Anterior cingulate cortex (tissue), 58 donors: ENCODE measurements at regions not wholly inside any gene's neighbourhood (a gene's known extent, or its start where the extent isn't known, plus 50 kb on each side); places are given as distances from the start of the nearest gene placed in this dataset.
"Not testable (repeated sequence)": the region's sequence is repeated elsewhere in the genome, so short reads cannot be mapped to it uniquely, and the experiment has no call there.

ENCODE experiments used
- DNase-seq, 58 donors: peaks; one replicate each; lab custom pipeline; 2025; lab: John Stamatoyannopoulos, UW

DNA sequence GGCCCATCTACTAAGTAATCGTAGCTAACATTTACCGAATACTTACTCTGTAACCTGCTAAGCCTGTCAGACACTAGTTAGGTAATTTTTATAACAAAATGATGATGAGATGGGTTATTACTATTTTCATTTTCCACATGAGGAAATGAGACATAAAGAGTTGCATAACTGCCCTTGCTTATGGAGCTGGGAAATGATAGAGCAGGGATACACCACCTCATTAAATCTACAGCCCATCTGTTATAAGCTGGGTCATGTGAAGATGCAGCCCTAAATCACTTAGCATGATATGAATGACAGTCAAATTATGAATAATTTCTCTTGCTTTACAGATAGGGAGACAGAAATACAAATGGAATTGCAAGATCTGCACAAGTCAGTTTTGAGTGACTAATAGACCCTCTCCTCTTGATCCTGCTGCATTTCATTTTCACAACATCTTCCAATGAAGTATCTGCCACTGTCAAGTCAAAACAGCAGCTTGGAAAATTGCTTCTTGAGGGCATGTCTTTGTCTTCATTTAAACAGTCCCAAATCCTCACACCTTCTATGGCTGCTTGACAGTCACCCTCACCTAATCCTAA lies 364.7 kb downstream of the PRELID2 start:
- DNase-seq = no peak

DNA sequence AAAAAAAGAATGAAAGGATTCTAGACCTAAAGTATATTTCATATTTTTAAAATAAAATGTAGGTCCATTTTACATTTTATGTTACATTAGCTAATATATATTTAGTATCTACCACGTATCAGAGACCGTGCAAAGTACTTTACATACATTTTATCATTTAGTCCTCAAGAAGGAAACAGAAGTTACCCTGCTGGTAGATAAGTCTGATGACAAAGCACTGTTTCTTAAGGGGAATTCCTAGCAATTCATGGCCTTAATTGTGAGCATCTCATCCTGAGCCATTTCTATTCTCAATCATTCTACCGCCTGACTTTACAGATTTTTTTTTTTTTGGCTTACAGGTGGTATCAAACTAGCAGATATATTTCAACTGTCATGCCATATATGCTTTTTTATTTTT lies 367.7 kb downstream of the PRELID2 start:
- DNase-seq = no peak

DNA sequence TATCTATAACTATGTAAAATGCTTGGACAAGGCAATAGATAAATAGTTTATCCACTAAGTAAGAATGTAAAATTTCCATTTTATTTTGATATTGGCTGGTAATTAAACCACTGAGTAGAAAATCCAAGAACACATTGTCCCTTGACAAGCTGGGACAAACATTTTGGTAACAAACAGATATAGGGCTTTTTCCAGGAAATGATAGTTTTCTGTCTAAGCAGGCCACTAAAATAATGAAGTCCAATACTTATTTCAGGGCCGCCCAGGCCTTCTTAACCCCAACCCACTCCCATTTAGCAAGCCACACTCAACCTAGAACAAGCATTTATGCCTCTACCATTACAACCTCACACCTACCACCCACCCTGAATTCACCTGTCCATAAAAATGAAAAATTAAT lies 368.6 kb downstream of the PRELID2 start:
- no peak for DNase-seq

DNA sequence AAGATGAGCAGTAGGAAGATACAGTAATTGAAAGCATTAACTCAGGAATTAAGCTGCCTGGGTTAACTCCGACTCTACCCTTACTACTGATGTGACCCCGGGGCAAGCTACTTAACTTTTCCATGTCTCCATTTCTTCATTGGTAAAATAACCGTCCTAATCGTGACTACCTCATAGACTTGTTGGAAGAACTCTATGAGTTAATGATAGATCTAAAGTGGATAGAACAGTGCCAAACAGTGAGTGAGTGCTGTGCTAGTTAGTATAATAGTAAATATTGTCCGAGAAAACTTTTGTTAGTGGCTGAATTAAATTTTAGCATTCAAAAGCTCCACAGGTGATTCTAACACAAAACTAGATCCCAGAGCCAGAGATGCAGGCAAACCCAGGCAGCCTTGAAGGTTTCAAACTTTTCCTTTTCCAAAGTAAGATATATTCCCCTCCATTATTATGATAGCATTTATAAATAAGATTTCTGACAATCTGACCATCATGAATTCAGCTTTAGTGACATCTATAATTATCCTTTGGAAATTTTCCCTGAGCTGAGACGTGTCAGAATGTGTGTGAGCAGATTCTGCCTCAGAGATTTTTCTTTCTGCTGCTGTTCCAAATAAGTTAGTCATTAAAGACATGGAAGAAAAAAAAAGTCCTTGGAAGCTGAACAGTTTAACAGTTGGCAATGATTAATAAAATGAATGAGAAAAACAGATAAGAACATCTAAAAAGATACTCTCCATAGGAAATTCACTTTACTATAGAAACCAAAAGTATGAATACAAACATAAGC lies 369.5 kb downstream of the PRELID2 start:
- no peak for DNase-seq

DNA sequence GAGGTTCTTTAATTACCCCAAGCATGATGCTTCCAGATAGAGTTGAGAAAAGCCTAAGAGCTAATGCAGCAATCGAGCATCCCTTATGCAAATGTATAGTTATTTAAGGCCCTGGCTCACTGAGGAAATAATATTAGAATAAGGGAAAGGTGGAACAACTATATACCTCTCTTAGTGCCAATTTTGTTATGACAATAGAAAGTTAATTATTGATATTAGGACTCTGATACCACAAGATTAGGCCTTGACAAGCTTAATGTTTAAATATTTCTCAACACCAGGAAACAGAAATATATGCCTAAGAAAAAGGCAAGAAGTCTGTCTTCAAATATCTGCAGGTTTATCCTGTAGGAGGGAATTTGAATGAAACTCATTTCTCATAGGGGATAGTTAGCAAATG lies 371.0 kb downstream of the PRELID2 start:
- DNase-seq = no peak

DNA sequence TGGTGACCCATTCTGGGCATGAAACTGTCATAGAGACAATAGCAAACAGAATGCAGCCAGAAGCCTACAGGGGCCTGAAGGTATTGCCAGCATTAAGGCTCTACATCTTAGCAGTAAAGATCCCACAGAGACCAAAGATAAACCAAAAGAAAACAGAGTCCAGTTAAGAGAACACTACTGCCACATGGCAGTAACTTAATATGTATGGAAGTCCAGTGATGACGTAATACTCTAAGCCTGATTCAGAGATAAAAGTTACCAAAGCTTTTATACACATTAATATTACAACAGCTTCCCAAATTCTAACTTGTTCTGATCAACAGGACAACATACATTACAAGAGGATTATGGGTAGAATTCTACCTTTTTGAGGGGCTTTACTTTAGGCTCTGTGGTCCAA lies 371.5 kb downstream of the PRELID2 start:
- no peak for DNase-seq

DNA sequence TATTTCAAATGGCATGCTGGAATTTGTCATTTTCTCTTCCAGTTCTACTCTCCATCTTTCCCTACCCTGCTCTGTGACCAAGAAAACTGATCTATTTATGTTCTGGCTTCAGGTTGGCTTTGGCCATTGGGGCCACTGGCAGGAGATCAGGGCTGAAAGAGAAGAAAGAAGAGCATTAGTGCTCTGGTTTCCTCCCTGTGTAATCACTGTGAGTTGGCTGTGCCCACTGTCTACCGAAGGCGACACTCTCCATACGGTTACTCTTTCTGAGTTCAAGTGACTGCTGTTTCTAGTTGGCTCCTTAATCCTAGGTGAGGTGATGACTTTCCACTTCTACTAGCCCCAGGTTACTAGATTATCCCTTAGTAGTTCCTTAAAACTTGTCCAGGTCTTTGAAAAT lies 372.6 kb downstream of the PRELID2 start:
- DNase-seq = no peak

DNA sequence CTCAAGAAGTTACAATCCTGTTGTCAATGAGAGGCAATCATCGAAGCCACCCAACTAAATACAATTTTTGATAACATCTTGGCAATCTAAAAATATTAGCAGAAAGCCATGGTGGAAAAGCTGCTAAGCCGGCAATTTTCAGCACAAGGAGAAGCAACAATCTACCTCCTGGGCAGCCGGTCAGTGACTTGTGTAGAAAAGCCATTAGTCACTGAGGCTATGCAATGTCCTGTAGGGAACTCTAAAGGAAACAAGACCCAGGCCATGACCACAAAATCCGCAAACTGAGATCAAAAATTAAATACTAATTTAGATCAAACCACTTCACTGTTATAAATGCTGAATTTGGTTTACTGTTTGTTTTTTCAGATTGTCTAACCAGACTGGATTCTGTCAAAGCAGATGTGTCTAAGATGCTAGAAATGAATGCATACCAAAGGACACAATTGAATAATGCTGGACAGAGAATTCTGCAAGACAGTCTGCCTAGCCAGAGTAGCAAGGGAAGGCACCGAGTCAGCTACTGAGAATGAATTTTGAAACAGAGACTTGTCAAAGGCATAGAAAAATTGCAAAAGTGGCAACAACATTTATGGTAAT lies 384.8 kb downstream of the PRELID2 start:
- DNase-seq = no peak

DNA sequence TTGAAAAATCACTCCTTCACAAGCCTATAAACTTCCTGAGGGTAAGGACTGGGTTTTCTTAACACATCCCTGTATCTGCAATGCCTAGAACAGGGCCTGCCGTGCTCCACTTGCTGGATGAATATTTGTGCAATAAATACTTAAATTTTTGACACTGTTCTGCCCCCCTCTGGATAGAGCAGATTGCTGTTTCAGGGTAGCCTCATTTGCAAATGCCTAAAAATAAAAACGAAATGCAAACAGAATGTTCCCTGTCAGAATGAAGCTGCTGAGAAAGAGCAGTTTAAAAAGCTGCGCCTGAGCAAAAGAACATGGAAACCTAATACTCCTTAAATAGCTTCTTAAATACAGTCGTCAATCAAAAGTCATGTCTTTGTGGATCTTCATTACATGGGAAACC lies 385.3 kb downstream of the PRELID2 start:
- peak in 27 of 58 donors; percentile 0 to 66 (median 6) for DNase-seq

DNA sequence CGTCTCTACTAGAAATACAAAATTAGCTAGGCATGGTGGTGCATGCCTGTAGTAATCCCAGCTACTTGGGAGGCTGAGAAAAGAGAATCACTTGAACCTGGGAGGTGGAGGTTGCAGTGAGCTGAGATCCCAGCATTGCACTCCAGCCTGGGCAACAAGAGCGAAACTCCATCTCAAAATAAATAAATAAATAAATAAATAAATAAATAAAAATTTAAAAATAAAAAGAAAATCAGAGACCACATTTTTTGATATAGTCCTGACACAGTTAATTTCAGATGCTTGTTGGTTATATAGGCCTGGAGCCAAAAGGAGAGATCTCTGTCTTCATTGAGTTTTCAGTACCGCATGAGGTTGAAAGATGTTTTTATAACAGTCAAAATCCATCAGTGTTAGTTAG lies 388.3 kb downstream of the PRELID2 start:
- DNase-seq = not testable (repeated sequence)

DNA sequence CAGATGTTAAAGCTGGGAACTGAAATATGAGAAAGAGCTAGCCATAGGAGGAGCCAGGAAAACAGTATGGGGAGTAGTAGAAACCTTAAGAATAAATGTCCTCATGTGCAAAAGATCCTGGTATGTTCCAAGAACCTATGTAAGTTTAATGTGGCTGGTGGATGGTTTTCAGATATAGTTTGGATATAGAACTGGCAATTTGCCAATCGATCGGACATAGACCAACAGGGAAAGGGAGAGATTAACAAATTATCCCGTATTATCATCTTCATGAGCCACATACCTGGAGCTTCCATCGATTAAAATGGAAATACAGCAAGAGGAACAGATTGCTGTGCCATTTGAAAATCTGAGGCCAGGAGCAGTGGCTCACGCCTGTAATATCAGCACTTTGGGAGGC lies 388.7 kb downstream of the PRELID2 start:
- no peak for DNase-seq

DNA sequence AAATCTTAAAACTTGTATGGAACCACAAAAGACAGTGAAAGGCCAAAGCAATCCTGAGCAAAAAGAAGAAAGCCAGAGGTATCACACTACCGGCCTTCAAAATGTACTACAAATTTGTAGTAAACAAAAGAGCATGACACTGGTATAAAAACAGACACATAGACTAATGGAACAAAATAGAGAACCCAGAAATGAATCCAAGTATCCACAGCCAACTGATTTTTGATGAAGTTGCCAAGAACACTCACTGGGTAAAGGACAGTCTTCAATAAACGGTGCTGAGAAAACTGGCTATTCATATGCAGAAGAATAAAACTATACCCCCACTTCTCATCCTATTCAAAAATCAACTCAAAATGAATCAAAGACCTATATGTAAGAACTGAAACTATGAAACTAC lies 390.1 kb downstream of the PRELID2 start:
- no peak for DNase-seq

DNA sequence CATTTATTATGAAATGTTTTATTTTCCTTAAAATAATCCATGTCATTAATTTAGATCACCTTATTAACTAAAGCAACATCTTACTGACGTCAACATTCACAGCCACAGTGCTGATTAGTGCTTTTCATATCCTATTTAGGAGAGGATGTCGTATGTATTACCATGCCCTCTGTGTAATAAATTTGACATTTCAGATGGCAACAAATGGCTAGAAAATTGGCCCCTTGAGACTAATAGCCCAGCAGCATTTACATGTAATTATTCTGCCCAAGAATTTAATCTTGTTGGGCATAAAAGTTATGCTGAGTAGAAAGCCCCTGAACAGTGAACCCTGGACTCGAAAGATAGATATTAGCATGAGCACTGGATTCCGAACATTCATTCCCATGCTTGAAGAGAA lies 391.2 kb downstream of the PRELID2 start:
- no peak for DNase-seq

DNA sequence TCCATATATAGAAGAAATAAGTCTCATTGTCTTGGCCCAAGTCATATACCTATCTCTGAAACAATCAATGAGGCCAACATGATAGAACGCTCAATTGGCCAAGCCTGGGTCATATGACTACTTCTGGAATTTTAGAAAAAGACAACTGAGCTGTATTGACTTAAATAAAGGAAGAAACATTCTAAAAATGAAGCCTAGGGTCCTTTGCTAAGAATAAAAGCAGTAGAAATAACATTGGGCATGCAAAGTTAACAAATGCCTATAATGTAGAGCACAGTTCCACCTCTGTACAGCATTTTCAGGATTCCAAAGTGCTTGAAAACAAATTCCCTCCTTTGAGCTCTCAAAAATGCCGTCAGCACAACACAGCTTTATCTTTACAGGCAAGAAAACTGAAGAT lies 391.8 kb downstream of the PRELID2 start:
- no peak for DNase-seq

DNA sequence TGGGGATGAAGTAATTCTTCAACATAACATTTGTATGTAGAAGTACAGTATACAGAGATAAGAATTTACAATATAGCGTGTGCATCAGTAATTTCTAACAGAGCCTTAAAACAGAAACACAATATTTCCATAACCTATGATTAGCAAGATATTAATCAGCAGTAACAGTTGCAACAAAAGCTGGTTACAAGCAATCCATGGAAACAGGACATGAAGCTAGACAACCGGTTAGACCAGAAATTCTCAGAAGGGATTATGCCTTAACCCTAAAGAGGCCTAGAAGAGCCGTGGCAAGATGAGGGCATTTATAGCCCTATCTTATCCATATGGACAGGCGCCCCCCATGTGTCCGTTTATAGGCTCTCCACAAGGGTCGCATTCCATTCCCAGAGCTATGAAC lies 392.5 kb downstream of the PRELID2 start:
- not testable (repeated sequence) for DNase-seq

DNA sequence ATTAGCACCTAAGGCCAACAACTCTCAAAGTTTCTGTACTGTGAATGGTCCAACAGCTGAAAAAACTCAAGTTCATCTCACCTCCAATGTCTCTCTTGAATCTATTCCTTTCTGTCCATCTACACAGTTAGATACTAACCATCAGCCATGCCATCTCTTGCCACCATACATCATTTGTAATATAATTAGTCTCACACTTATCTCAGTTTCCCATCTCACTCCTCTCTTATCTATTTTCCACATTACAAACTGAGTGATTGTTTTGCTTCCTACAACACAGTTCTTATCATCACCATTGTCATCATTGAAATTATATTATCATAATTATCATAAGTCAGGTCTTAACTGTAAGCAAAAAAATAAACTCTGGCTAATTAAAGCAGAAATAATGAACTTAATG lies 393.9 kb downstream of the PRELID2 start:
- DNase-seq = no peak

DNA sequence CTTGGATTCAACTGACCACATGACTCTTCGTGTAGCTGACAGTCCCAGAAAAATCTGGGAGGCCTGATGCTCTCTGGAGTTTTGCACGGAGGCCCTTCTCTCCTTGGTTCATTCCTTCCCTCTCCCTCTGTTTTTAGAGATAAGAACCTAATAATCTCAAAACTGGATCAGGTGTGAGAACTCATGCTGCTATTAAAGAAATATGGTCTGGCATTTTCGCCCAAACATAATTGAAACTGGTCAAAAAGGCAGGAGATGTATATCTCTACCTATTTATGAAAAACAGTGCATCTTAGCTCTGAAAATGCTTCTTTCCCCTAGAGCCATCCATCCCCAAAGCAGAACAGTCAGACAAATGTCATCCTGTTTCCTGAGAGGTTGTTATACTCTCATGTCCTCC lies 397.5 kb downstream of the PRELID2 start:
- DNase-seq = no peak

DNA sequence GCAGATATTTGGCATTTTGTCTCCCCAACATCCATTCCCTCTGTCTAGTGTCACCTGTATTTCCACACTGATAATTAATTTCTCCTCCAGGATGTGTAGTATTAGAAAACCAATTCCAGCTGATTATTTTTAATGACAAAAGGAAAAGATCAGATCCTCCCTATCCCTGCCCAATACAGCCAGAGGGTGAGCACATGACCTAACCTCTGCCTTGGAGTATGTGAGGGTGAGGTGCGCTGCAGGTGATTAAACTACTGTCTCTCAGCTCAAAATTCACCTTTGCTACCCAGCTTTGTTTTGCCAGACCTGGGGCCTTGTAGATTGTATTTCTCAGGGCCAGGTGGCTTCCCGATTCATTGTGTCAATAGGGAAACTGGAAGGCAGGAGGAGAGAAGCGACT lies 402.1 kb downstream of the PRELID2 start:
- no peak for DNase-seq

DNA sequence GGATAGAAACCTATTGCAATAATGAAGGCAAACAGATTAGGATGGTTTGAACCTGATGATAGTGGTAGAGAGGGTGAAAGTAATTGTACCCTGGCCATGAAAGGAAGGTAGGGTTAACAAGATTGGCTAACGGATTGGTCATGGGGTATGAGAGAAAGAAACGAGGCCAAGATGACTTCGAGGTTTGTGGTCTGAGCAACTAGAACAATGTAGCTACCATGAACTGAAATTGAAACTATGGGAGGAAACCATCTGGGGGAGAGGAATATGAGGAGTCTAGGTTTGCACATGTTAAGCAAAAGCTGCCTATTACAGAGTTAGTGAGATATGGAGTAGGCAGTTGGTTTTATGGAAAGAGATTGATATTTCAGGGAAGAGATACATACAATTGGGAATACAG lies 406.0 kb downstream of the PRELID2 start:
- no peak for DNase-seq

DNA sequence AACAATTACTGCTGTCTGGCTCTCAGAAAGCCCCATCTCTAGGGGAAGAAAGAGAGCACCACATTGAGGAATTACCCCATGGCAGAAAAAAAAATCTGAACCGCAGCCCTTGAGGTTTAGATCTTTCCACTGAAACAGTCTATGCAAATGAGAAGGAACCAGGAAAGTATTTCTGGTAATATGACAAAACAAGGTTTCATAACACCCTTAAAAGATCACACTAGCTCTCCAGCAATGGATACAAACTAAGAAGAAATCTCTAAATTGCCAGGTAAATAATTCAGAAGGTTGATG lies 427.1 kb downstream of the PRELID2 start:
- DNase-seq = no peak

DNA sequence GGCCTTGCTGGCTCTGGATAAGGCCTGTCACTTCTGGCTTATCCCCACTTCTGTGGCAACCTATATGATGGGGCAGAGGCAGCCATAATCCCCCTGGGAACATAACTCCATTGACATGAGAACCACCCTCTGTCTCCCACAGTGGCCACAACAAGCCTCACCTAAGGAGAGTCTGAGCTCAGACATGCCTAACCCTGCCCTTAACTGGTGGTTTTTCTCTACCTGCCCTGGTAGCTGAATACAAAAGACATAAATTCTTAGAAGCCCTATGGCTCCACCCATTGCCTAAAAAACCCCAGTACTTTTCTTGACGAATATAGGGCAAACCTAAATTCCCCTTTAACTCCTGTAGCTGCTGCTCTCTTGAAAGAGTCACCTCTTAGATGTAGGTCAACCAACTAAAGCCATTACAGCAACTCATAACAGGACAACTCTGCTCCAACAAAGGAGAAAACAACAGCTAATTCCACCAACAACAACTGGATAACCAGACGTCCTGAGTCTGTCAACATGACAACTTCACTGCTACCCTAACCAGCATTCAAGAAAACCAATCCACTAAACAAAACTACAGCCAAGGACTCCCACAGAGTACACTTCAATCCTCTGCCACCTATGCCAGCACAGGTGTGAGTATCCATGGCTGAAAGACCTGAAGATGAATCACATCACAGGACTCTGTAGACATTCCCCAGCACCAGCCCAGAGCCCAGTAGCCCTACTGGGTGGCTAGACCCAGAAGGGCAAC lies 427.7 kb downstream of the PRELID2 start:
- DNase-seq = no peak

DNA sequence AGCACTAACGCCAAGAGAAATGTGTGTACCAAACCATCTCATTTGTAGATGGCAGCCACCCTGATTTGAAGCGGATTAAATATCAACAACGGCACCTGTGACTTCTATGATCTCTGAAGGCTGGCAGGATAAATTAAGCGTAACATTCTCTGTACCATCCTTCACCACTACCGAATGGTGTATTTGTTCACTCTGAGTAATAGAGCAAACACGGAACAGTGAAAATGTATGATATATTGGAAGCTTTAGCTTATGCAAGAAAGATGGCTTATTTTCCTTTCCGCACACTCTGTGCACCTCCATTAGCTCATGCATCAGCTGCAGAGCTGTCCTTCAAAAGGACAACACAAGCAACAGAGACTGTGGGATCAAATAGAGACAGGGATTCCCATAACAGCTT lies 431.1 kb downstream of the PRELID2 start:
- no peak for DNase-seq
